OCI-LY7 (cell line): ENCODE measurements at regions not wholly inside any gene's neighbourhood (a gene's known extent, or its start where the extent isn't known, plus 50 kb on each side); places are given as distances from the start of the nearest gene placed in this dataset.

Experiments
- EZH2phosphoT487 ChIP-seq: fragments of 200-600 bp; sonication (generic); IDR thresholded peaks from 2 replicates; pipeline ENCODE4 v1.6.1; 2018; ENCODE audit warnings: low read depth, borderline replicate concordance, mild to moderate bottlenecking, mixed run types, antibody characterized with exemption, low read length, moderate library complexity, mixed read lengths
- TF ChIP-seq, protein P1 (sequence below): fragments of 200-600 bp; sonication (generic); conservative IDR thresholded peaks from 2 replicates; pipeline ENCODE4 v1.5.1; 2014; ENCODE audit warnings: mild to moderate bottlenecking, antibody characterized with exemption, low read length, moderate library complexity, mixed read lengths

DNA sequence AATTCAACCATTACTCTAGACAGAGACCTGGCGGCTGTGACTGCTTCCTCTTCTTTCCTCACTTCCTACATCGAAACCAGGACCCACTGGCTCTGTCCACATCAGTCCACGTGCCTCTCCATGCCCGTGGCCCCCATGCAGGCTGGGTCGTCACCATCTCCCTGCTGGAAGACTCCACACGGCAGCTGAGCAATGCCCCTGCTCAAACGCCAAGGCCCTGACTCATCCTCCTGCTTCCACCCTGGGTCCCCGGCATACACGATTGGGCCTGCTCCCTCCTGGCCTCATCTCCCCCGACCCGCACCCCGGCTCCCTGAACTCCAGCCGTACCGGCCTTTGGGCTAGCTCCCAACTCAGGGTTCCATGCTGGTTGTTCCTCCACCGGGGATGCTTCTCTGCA, 67.2 kb upstream of the IER5L start:
- TF ChIP-seq, protein P1, sequence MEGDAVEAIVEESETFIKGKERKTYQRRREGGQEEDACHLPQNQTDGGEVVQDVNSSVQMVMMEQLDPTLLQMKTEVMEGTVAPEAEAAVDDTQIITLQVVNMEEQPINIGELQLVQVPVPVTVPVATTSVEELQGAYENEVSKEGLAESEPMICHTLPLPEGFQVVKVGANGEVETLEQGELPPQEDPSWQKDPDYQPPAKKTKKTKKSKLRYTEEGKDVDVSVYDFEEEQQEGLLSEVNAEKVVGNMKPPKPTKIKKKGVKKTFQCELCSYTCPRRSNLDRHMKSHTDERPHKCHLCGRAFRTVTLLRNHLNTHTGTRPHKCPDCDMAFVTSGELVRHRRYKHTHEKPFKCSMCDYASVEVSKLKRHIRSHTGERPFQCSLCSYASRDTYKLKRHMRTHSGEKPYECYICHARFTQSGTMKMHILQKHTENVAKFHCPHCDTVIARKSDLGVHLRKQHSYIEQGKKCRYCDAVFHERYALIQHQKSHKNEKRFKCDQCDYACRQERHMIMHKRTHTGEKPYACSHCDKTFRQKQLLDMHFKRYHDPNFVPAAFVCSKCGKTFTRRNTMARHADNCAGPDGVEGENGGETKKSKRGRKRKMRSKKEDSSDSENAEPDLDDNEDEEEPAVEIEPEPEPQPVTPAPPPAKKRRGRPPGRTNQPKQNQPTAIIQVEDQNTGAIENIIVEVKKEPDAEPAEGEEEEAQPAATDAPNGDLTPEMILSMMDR: no peak
- no peak for TF ChIP-seq EZH2phosphoT487
